GM06990 (cell line): ENCODE measurements at regions not wholly inside any gene's neighbourhood (a gene's known extent, or its start where the extent isn't known, plus 50 kb on each side); places are given as distances from the start of the nearest gene placed in this dataset.

ENCODE experiments used
- DNase-seq: peaks from one replicate; pipeline ENCODE4 v3.0.0-alpha.2; 2011; ENCODE audit not compliant: insufficient read length; ENCODE audit errors: extremely low read depth
- H3K27me3 ChIP-seq: replicated peaks from 2 replicates; pipeline ENCODE4 v1.6.0; 2011; ENCODE audit warnings: low read length; ENCODE audit not compliant: control insufficient read depth, insufficient read depth
- H3K36me3 ChIP-seq: 2 replicates; pipeline ENCODE4 v1.5.1; 2011; ENCODE audit warnings: low read length; ENCODE audit not compliant: control insufficient read depth, insufficient read depth
- H3K4me3 ChIP-seq: replicated peaks from 2 replicates; pipeline ENCODE4 v1.5.1; 2011; ENCODE audit warnings: low read depth, mild to moderate bottlenecking, control low read depth, low read length
- TF ChIP-seq, protein P1 (sequence below): IDR thresholded peaks from 2 replicates; pipeline ENCODE4 v1.5.1; 2011; ENCODE audit warnings: low read length, control low read depth, mild to moderate bottlenecking, inconsistent platforms; ENCODE audit not compliant: insufficient read depth, poor library complexity, severe bottlenecking

DNA sequence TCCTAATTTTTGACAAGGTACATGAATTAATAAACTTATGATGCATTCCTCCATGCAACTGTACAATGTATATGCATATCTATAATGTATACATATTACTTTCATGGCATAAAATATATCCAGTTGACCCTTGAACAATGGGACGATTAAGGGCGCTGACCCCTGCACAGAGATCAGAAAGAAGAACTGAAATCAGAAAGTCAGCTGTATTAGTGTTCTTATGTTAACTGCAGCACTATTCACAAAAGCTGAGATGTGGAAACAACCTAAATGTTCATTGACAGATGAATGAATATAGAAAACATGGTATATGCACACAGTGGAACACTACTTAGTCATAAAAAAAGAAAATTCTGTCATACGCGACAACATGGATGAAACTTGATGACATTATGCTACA is 457.1 kb downstream of the GBA3 start:
- Histone ChIP-seq H3K4me3 (no peak overlapping the region), H3K27me3 (no peaks in the 10 kb centered on the region), H3K36me3 (no peaks in the 10 kb centered on the region)
- no peak for DNase-seq
- TF ChIP-seq, protein P1, sequence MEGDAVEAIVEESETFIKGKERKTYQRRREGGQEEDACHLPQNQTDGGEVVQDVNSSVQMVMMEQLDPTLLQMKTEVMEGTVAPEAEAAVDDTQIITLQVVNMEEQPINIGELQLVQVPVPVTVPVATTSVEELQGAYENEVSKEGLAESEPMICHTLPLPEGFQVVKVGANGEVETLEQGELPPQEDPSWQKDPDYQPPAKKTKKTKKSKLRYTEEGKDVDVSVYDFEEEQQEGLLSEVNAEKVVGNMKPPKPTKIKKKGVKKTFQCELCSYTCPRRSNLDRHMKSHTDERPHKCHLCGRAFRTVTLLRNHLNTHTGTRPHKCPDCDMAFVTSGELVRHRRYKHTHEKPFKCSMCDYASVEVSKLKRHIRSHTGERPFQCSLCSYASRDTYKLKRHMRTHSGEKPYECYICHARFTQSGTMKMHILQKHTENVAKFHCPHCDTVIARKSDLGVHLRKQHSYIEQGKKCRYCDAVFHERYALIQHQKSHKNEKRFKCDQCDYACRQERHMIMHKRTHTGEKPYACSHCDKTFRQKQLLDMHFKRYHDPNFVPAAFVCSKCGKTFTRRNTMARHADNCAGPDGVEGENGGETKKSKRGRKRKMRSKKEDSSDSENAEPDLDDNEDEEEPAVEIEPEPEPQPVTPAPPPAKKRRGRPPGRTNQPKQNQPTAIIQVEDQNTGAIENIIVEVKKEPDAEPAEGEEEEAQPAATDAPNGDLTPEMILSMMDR: no peak

DNA sequence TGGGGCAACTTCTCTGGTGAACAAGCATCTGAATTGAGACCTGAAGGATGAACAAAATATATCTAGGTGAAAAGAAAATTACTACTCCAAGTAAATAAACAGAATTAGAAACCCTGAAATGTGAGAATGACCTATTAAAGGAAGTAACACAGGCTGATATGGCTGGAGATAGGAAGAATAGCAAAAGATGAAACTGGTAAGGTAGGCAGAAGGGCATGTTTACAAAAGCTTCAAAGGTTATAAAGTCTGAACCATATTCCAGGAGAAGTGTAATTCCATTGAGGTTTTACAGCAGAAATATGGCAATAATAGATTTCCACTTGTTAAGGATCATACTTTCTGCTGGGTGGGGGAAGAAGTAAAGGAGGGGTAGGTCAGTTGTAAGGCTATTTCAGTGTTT is 452.0 kb downstream of the GBA3 start:
- DNase-seq: no peak
- Histone ChIP-seq H3K4me3 (no peak overlapping the region), H3K27me3 (no peaks in the 10 kb centered on the region), H3K36me3 (no peaks in the 10 kb centered on the region)
- TF ChIP-seq, protein P1: no peak

DNA sequence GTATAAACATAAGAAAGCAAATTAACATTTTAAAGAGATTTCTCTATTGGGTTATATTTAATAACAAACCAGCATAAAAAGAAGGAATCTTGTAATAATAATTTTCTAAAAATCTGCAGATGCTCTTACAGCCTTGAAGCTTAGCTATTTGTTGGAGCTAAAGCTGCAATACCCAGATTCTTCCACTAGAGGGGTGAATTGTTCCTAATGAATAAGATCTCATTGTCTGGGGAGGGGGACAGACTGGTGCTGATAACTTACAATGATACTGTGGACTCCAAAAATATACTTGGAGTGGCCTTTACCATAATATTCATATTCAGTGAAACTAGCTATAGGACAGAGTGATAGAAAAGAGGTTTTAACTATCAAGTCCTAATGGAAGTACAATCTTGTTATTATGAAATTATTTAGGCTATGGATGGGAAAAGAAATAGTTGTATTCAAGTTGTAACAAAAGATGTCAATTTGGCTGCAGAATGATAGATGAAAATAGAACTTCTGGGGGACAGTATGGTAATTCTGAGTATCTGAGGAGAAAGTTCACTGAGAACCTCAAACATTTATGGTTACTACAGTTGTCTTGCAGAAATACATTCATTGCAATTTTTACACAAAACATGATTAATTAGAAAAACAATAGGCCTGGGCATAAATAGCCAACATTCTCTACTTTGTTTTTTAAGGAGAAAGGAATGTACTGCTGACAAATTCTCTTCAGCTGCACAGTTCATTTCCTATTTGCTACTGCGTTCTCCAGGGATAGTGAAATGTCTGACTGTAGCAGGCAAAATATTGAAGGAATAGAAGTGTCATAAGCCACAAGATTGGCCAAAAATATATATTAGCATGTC is 443.3 kb downstream of the GBA3 start:
- TF ChIP-seq, protein P1: peak; percentile 76
- no peaks in the 10 kb centered on the region for H3K27me3 ChIP-seq
- no peak for DNase-seq
- H3K36me3 ChIP-seq: no peaks in the 10 kb centered on the region
- no peak overlapping the region for H3K4me3 ChIP-seq

DNA sequence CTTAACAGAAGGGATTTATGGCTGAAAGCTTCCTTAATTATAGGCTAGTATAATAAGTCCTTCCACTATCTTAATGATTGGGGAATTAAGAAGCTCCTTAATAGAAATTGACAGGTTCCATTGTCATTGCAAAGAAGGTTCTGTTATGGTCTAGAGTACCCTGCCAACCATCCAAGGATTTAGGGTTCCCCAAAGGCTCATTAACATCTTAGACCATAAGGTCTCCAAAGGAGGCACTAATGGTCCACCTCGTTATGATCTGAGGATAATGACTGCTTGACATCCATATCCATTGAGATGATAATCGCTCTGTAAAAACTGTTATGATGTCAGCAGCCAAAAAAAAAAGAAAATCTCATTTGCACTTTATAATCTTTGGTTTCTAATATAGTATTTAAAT is 441.6 kb downstream of the GBA3 start:
- Histone ChIP-seq H3K4me3 (no peak overlapping the region), H3K27me3 (no peaks in the 10 kb centered on the region), H3K36me3 (no peaks in the 10 kb centered on the region)
- no peak for DNase-seq
- TF ChIP-seq, protein P1: no peak

DNA sequence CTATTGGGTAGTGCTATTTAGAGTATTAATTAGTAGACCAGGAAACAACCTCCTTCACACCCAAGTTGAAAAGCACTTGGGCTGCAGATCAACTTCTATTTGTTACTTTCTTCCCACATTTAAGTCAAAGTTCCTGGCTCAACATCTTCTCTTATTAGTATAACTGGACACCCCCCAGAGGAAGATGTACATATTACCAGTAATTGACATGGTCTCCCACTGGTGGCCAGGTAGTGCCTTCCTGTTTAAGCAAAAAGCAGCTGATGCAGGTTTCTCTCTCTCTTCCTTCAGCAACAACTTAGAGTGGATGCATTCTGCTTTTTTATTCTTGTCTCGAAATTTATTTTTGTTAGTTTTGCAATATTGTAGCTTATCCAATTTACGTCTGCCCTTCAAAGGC is 438.1 kb downstream of the GBA3 start:
- Histone ChIP-seq H3K36me3 (no peaks in the 10 kb centered on the region), H3K4me3 (no peak overlapping the region), H3K27me3 (no peaks in the 10 kb centered on the region)
- TF ChIP-seq, protein P1: no peak
- no peak for DNase-seq
